22Rv1 (cell line): ENCODE measurements at regions not wholly inside any gene's neighbourhood (a gene's known extent, or its start where the extent isn't known, plus 50 kb on each side); places are given as distances from the start of the nearest gene placed in this dataset.

ENCODE experiments used
- CTCF ChIP-seq: fragments of 450-650 bp; IDR thresholded peaks from 2 replicates; pipeline ENCODE4 v1.5.1; 2017; ENCODE audit warnings: mild to moderate bottlenecking
- ZFX ChIP-seq: fragments of 450-650 bp; IDR thresholded peaks from 2 replicates; pipeline ENCODE4 v1.6.1; 2017; ENCODE audit warnings: antibody characterized with exemption, borderline replicate concordance

GRCh38 chr14:36390718-36391117 lies 70.3 kb upstream of the MBIP start:
- TF ChIP-seq CTCF, result no peak
- TF ChIP-seq ZFX, result no peak
